ENCODE measurements at regions not wholly inside any gene's neighbourhood (a gene's known extent, or its start where the extent isn't known, plus 50 kb on each side); places are given as distances from the start of the nearest gene placed in this dataset.
"Not testable (repeated sequence)": the region's sequence is repeated elsewhere in the genome, so short reads cannot be mapped to it uniquely, and the experiment has no call there.

GRCh38 chr10:37520488-37520887, 336.9 kb downstream of the ZNF248 start:
- no peak overlapping the region for H3K27ac ChIP-seq
- H3K4me3 ChIP-seq (ENCODE audit: low read depth, low read length), result no peak overlapping the region
- no peaks in the 10 kb centered on the region for H3K27me3 ChIP-seq (replicated peaks)
- in situ Hi-C loops (cut with HindIII; ENCODE audit: low pct_ligation_motif_present, low sequenced_read_pairs), result no loop called here
- no peak for DNase-seq
- H3K36me3 ChIP-seq (replicated peaks), result no peaks in the 10 kb centered on the region
- no peak for TF ChIP-seq CTCF (IDR thresholded peaks at IDR 0.05; ENCODE audit: low read depth, low read length, missing control alignments)

GRCh38 chr10:37510520-37510919, 346.9 kb downstream of the ZNF248 start:
- in situ Hi-C loops (cut with HindIII; ENCODE audit: low pct_ligation_motif_present, low sequenced_read_pairs); H3K27me3 ChIP-seq (replicated peaks); H3K36me3 ChIP-seq (replicated peaks); H3K27ac ChIP-seq; DNase-seq; H3K4me3 ChIP-seq (ENCODE audit: low read depth, low read length): not testable (repeated sequence)

- no peaks in the 10 kb centered on the region for H3K27me3 ChIP-seq (replicated peaks)
- H3K27ac ChIP-seq, result no peak overlapping the region
- in situ Hi-C loops (cut with HindIII; ENCODE audit: low pct_ligation_motif_present, low sequenced_read_pairs), result no loop called here
- no peak for TF ChIP-seq CTCF (IDR thresholded peaks at IDR 0.05; ENCODE audit: low read depth, low read length, missing control alignments)
- DNase-seq, result no peak
- no peaks in the 10 kb centered on the region for H3K36me3 ChIP-seq (replicated peaks)
- no peak overlapping the region for H3K4me3 ChIP-seq (ENCODE audit: low read depth, low read length)
Measured at GRCh38 chr10:37496061-37496460, 361.3 kb downstream of the ZNF248 start.

- in situ Hi-C loops (cut with HindIII; ENCODE audit: low pct_ligation_motif_present, low sequenced_read_pairs), result no loop called here
- no peak for DNase-seq
- Histone ChIP-seq H3K4me3 (ENCODE audit: low read depth, low read length) (no peak overlapping the region), H3K36me3 (replicated peaks) (no peaks in the 10 kb centered on the region), H3K27ac (no peak overlapping the region), H3K27me3 (replicated peaks) (no peaks in the 10 kb centered on the region)
- no peak for TF ChIP-seq CTCF (IDR thresholded peaks at IDR 0.05; ENCODE audit: low read depth, low read length, missing control alignments)
Measured at GRCh38 chr10:37495415-37495814, 362.0 kb downstream of the ZNF248 start.

- DNase-seq; H3K4me3 ChIP-seq (ENCODE audit: low read depth, low read length); H3K27ac ChIP-seq; in situ Hi-C loops (cut with HindIII; ENCODE audit: low pct_ligation_motif_present, low sequenced_read_pairs); H3K36me3 ChIP-seq (replicated peaks); H3K27me3 ChIP-seq (replicated peaks): not testable (repeated sequence)
Measured at GRCh38 chr10:37493185-37493796, 364.1 kb downstream of the ZNF248 start.

GRCh38 chr10:37490266-37490665, 364.9 kb downstream of the ANKRD30A start:
- H3K36me3 ChIP-seq (replicated peaks), result no peaks in the 10 kb centered on the region
- no peak overlapping the region for H3K4me3 ChIP-seq (ENCODE audit: low read depth, low read length)
- DNase-seq, result no peak
- H3K27me3 ChIP-seq (replicated peaks), result no peaks in the 10 kb centered on the region
- in situ Hi-C loops (cut with HindIII; ENCODE audit: low pct_ligation_motif_present, low sequenced_read_pairs), result no loop called here
- H3K27ac ChIP-seq, result no peak overlapping the region
- no peak for TF ChIP-seq CTCF (IDR thresholded peaks at IDR 0.05; ENCODE audit: low read depth, low read length, missing control alignments)

GRCh38 chr10:37489658-37490003, 364.2 kb downstream of the ANKRD30A start:
- H3K27me3 ChIP-seq (replicated peaks), result no peaks in the 10 kb centered on the region
- H3K4me3 ChIP-seq (ENCODE audit: low read depth, low read length), result no peak overlapping the region
- no peak for TF ChIP-seq CTCF (IDR thresholded peaks at IDR 0.05; ENCODE audit: low read depth, low read length, missing control alignments)
- no peak for DNase-seq
- no peak overlapping the region for H3K27ac ChIP-seq
- in situ Hi-C loops (cut with HindIII; ENCODE audit: low pct_ligation_motif_present, low sequenced_read_pairs), result no loop called here
- H3K36me3 ChIP-seq (replicated peaks), result no peaks in the 10 kb centered on the region

Data from brain microvascular endothelial cell (primary cell).